Activated CD4-positive, alpha-beta memory T cell treated with anti-CD3 and anti-CD28 coated beads for 36 hours (primary cell): ENCODE measurements at regions not wholly inside any gene's neighbourhood (a gene's known extent, or its start where the extent isn't known, plus 50 kb on each side); places are given as distances from the start of the nearest gene placed in this dataset.

Experiments
- CTCF ChIA-PET: fragments of 350-600 bp; sonication (Branson Sonifier 250); formaldehyde crosslinking; loops from one replicate; lab custom pipeline; 2021; ENCODE audit warnings: antibody characterized with exemption, inconsistent platforms; lab: Charles Lee
- POLR2A ChIA-PET: fragments of 350-600 bp; sonication (Branson Sonifier 250); formaldehyde crosslinking; loops from one replicate; lab custom pipeline; 2021; ENCODE audit warnings: antibody characterized with exemption; lab: Charles Lee
- DNase-seq: peaks from one replicate; pipeline ENCODE4 v3.0.0-alpha.2; 2020
- H3K27ac Mint-ChIP-seq: one replicate; pipeline ENCODE4 v1.8.0; 2021; ENCODE audit warnings: mixed read lengths
- H3K27me3 Mint-ChIP-seq: one replicate; pipeline ENCODE4 v1.8.0; 2021; ENCODE audit warnings: mixed read lengths
- H3K36me3 Mint-ChIP-seq: one replicate; pipeline ENCODE4 v1.8.0; 2021; ENCODE audit warnings: mixed read lengths
- H3K4me1 Mint-ChIP-seq: one replicate; pipeline ENCODE4 v1.8.0; 2021; ENCODE audit warnings: low read depth, mixed read lengths
- H3K4me3 Mint-ChIP-seq: one replicate; pipeline ENCODE4 v1.8.0; 2021; ENCODE audit warnings: mild to moderate bottlenecking, mixed read lengths
- H3K9me3 Mint-ChIP-seq: one replicate; pipeline ENCODE4 v1.8.0; 2021; ENCODE audit warnings: mixed read lengths
- intact Hi-C: fragments of 100-400 bp; cut with micrococcal nuclease; formaldehyde crosslinking; loops from one replicate; pipeline ENCODE4 v1.15.1; 2023

DNA sequence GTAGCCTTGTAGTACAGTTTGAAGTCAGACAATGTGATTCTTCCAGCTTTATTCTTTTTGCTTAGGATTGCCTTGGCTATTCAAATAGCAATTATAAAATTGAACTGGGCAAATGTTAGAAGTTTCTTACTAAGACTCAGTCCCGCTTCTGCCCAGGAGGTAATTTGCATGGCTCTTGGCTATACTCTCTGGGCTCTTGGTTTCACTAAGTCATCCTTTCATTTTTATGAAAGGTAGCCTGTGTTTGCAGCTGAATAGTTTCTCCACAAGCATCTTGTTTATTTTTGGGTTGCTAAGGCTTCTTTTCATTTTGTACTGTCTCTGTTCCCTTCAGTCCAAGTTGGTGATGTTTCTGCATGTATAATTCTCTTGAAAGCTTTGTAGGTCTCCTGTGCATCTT, 340.6 kb downstream of the SH2D4B start:
- Mint-ChIP-seq H3K36me3 (no peaks in the 10 kb centered on the region), H3K27ac (no peak overlapping the region), H3K4me1 (no peaks in the 10 kb centered on the region), H3K4me3 (no peak overlapping the region), H3K9me3 (no peaks in the 10 kb centered on the region), H3K27me3 (peaks cover 4% of the 10 kb centered on the region)
- intact Hi-C loops: no loop called here
- POLR2A ChIA-PET: no interaction called here
- CTCF ChIA-PET: no interaction called here
- DNase-seq: no peak

DNA sequence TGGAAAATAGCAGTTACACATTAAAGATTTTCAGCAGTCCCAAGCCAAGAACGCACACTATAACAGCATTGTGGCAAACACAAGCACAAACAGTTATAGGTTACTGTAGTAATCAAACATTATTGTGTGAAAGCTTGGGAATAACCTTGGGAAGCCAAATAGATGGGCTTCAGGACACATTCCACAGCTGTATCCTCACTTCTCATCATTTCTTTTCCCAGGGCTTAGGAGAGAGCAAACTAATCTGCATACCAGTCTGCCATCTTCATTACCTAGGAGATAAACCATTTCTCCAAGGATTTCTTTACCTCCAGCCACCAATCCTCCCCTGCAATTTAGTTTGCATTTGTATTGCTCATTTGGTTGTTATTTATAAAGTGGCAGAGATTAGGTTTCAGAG, 352.4 kb downstream of the SH2D4B start:
- no peak overlapping the region for H3K27ac Mint-ChIP-seq
- CTCF ChIA-PET: no interaction called here
- H3K27me3 Mint-ChIP-seq: no peaks in the 10 kb centered on the region
- H3K4me1 Mint-ChIP-seq: peaks cover 2% of the 10 kb centered on the region
- no peaks in the 10 kb centered on the region for H3K9me3 Mint-ChIP-seq
- POLR2A ChIA-PET: no interaction called here
- no peak overlapping the region for H3K4me3 Mint-ChIP-seq
- no peaks in the 10 kb centered on the region for H3K36me3 Mint-ChIP-seq
- intact Hi-C loops: no loop called here
- DNase-seq: no peak

DNA sequence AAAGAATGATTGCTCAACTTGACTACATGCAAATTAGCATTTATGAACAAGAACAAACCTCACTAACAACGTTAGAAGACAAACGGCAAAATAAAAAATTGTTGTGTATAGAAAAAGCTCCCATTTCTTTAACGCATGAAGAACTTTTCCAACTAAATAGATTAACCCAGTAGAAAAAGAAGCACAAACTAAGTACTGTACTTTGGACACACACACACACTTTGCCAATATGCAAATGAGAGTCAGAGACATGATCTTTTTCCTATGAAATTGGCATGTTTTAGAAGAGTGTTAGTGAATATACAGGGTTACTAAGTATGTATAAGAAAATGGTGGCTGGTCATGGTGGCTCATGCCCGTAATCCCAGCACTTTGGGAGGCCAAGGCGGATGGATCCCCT, 355.6 kb downstream of the SH2D4B start:
- DNase-seq: no peak
- Mint-ChIP-seq H3K9me3 (no peaks in the 10 kb centered on the region), H3K27me3 (no peaks in the 10 kb centered on the region), H3K36me3 (no peaks in the 10 kb centered on the region), H3K4me3 (no peak overlapping the region), H3K4me1 (peaks cover 2% of the 10 kb centered on the region), H3K27ac (no peak overlapping the region)
- ChIA-PET POLR2A (no interaction called here), CTCF (no interaction called here)
- intact Hi-C loops: no loop called here

DNA sequence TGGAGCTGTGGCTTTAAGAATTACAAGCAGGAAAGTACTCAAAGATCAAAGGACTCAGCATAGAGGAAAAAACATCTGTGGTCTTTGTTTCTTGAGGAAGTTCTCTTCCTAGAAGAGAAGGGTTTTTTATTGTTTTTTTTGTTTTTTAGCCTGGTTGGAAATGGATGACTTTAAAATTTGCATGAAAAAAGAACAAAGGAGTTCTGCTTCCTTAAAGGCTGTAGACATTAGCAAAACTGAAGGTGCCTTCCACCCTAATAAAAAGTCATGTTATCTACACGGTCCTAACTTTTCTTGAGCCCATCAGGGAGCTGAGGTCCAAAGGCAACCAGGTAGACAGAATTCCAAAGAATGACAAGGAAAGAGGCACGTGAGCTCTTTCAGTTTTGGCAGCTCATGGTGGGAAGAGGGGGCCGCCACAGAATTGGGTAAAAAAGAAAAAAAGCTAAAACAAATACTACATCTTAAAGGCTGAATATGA, 356.6 kb downstream of the SH2D4B start:
- no peak overlapping the region for H3K27ac Mint-ChIP-seq
- H3K36me3 Mint-ChIP-seq: no peaks in the 10 kb centered on the region
- H3K27me3 Mint-ChIP-seq: no peaks in the 10 kb centered on the region
- ChIA-PET POLR2A (no interaction called here), CTCF (no interaction called here)
- H3K4me1 Mint-ChIP-seq: peaks cover 2% of the 10 kb centered on the region
- H3K4me3 Mint-ChIP-seq: no peak overlapping the region
- no peaks in the 10 kb centered on the region for H3K9me3 Mint-ChIP-seq
- intact Hi-C loops: no loop called here
- no peak for DNase-seq

DNA sequence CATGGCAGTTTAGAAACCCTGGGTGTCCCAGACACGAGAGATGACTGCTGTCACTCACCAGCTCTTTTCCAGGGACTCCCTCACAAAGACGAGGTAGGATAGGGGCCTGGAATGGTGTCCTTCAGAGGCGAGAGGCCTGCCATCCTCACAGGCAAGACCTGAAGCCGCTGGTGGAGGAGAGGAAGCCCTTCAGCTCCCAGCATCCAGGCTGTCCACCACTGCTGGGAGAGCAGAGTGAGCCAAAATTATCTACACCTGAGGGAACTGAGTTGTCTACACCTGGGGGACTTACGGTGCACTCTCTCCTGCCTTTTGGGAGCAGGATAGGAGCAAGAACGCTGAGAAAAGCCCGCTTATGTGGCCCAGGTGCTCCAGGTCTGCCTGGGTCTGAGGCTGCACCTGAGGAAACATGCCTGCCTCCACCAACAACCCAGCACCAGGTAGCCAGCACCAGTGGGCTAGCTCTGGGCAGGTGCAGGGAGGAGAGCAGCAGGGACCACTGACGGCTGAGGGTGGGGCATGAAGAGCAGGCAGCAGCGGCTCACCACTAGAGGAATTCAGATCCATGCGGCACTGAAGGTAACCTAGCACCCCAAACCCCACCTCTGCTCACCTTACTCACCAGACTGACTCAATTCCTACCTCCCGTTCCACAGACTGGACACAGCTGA, 357.2 kb downstream of the SH2D4B start:
- H3K27me3 Mint-ChIP-seq: no peaks in the 10 kb centered on the region
- no peak overlapping the region for H3K27ac Mint-ChIP-seq
- no peak for DNase-seq
- CTCF ChIA-PET: no interaction called here
- peaks cover 2% of the 10 kb centered on the region for H3K4me1 Mint-ChIP-seq
- H3K36me3 Mint-ChIP-seq: no peaks in the 10 kb centered on the region
- intact Hi-C loops: no loop called here
- POLR2A ChIA-PET: no interaction called here
- H3K4me3 Mint-ChIP-seq: no peak overlapping the region
- H3K9me3 Mint-ChIP-seq: no peaks in the 10 kb centered on the region

DNA sequence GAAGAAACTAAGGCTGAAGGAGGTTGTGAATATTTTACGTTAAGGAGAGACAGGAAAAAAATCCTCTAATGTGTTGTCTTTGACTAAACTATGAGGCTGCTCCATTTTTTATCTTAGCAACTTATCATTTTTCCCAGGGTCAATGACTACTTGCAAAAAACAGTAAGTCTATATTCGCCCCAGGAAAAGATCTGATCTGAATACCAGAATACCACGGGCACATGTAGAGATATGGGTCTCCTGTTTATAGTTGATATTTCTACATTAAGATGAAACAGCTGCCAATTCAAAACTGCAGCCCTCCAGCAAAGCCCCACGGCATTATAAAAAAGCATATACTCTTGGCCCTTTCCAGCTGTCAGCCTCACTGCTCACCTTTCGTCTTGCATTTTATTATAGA, 358.4 kb downstream of the SH2D4B start:
- no peak for DNase-seq

DNA sequence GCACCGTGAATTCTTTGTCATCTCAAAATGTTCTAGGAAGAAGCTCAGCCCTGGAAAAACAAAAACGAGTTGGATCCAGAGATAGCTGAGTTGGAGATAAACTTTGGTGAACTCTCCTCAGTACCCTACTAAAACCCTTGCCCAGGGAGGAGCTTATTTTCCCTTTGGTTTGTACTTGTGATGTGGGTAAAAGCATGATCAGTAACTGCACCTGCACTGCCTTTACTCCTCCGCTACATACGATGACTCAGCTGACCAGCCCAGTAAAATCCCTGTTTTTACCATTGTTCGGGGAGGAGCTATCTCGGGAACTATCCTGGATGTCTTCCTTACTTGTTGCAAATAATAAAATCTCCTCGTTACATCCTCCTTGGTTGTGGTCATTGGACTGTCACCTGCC, 359.3 kb downstream of the SH2D4B start:
- no peak overlapping the region for H3K4me3 Mint-ChIP-seq
- ChIA-PET CTCF (interaction anchor here (0.9 to 1.0 kb wide), 3 partner anchors 27 to 519 kb away, joined by 3 to 4 read pairs (median 3); no protein-coding TSS in a partner anchor), POLR2A (no interaction called here)
- no peaks in the 10 kb centered on the region for H3K9me3 Mint-ChIP-seq
- intact Hi-C loops: no loop called here
- DNase-seq: no peak
- H3K27me3 Mint-ChIP-seq: no peaks in the 10 kb centered on the region
- no peaks in the 10 kb centered on the region for H3K36me3 Mint-ChIP-seq
- peaks cover 2% of the 10 kb centered on the region for H3K4me1 Mint-ChIP-seq
- no peak overlapping the region for H3K27ac Mint-ChIP-seq

More for the DNA sequence above, 358.4 kb downstream of the SH2D4B start:
- no peak overlapping the region for H3K4me3 Mint-ChIP-seq
- POLR2A ChIA-PET: no interaction called here
- no peaks in the 10 kb centered on the region for H3K36me3 Mint-ChIP-seq
- intact Hi-C loops: no loop called here
- H3K9me3 Mint-ChIP-seq: no peaks in the 10 kb centered on the region
- no peak overlapping the region for H3K27ac Mint-ChIP-seq
- H3K27me3 Mint-ChIP-seq: no peaks in the 10 kb centered on the region
- CTCF ChIA-PET: no interaction called here
- peaks cover 2% of the 10 kb centered on the region for H3K4me1 Mint-ChIP-seq

DNA sequence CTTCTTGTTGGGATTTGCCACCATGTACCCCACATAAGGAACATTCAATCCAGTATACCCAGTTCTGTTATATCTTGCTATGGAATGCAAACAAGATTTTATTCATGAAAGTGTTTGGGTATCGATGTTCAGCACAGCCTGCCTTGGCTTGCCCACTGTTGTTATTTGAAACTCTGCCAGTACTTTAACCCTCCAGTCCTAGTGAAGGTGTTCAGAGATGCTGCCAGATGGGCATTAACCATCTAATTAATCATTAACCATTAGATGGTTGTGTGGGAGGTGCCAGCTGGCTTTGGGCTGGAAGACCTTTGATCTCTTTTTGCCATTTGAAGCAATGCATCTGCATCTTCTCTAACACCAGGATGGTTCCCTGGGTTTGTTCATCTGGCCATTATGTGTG, 363.0 kb downstream of the SH2D4B start:
- intact Hi-C loops: no loop called here
- CTCF ChIA-PET: no interaction called here
- H3K4me3 Mint-ChIP-seq: no peak overlapping the region
- POLR2A ChIA-PET: no interaction called here
- DNase-seq: no peak
- no peaks in the 10 kb centered on the region for H3K36me3 Mint-ChIP-seq
- H3K27ac Mint-ChIP-seq: no peak overlapping the region
- H3K9me3 Mint-ChIP-seq: no peaks in the 10 kb centered on the region
- H3K4me1 Mint-ChIP-seq: no peaks in the 10 kb centered on the region
- H3K27me3 Mint-ChIP-seq: no peaks in the 10 kb centered on the region

DNA sequence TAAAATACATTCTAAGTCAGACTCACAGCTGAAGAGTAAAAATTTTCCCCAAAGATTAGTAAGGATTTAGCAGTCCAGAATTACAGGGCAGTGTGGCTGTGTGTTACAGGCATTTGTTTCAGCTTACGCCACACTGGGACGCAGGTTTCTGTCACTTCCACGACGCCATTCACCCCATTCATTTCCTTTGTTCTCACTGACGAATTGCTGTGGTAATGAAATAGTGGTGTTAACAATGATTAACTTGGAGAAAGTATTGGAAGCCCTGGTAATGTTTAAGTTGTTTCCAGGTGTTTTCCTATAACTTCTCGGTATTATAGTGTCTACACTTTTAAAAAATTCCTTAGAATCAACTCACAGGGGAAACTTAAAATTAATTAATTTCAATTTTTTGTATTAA, 370.9 kb downstream of the SH2D4B start:
- H3K9me3 Mint-ChIP-seq: no peaks in the 10 kb centered on the region
- peaks cover 1% of the 10 kb centered on the region for H3K27me3 Mint-ChIP-seq
- no peak overlapping the region for H3K27ac Mint-ChIP-seq
- H3K4me1 Mint-ChIP-seq: no peaks in the 10 kb centered on the region
- no peak overlapping the region for H3K4me3 Mint-ChIP-seq
- no peak for DNase-seq
- intact Hi-C loops: no loop called here
- CTCF ChIA-PET: interaction anchor here (1.0 kb wide), 1 partner anchor 245 kb away, joined by 4 read pairs; no protein-coding TSS in a partner anchor
- no peaks in the 10 kb centered on the region for H3K36me3 Mint-ChIP-seq
- POLR2A ChIA-PET: no interaction called here

DNA sequence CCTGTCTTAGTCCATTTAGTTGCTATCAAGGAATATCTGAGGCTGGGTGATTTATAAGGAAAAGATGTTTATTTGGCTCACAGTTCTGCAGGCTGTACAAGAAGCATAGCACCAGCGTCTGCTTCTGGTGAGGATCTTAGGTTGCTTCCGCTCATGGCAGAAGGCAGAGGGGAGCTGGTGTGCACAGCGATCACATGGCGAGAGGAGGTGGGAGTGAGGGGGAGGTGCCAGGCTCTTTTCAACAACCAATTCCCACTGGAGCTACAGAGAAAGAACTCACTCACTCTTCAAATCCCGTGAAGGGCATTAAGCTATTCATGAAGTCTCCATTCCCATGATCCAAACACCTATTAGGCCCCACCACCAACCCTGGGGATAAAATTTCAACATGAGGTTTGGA, 371.6 kb downstream of the SH2D4B start:
- Mint-ChIP-seq H3K4me1 (no peaks in the 10 kb centered on the region), H3K27me3 (peaks cover 1% of the 10 kb centered on the region), H3K36me3 (no peaks in the 10 kb centered on the region), H3K9me3 (no peaks in the 10 kb centered on the region), H3K27ac (no peak overlapping the region), H3K4me3 (no peak overlapping the region)
- DNase-seq: no peak
- intact Hi-C loops: no loop called here
- POLR2A ChIA-PET: no interaction called here
- CTCF ChIA-PET: interaction anchor here (1.0 kb wide), 1 partner anchor 246 kb away, joined by 4 read pairs; no protein-coding TSS in a partner anchor

DNA sequence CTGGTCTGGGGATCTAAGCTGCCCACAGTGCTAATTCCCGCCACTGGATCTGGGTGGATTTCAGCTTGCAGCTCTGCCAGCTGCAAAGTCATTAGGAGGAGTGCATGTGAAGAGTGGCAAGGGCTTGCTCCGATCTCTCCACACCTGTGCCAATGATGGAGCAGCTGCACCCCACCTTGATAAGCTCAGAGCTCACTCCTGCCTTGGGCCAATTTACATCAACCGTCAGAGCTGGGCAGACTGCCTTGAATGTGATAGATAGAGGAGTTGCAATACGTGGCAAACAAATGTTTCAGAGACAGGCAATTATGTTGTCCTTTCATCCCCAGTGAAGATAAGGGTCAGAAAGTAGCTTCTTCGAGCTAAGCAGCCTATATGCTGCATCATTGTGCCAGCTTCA, 379.9 kb downstream of the SH2D4B start:
- ChIA-PET POLR2A (no interaction called here), CTCF (no interaction called here)
- Mint-ChIP-seq H3K27me3 (peaks cover 6% of the 10 kb centered on the region), H3K36me3 (no peaks in the 10 kb centered on the region), H3K4me1 (no peaks in the 10 kb centered on the region), H3K4me3 (no peak overlapping the region), H3K27ac (no peak overlapping the region), H3K9me3 (no peaks in the 10 kb centered on the region)
- intact Hi-C loops: no loop called here
- DNase-seq: no peak

DNA sequence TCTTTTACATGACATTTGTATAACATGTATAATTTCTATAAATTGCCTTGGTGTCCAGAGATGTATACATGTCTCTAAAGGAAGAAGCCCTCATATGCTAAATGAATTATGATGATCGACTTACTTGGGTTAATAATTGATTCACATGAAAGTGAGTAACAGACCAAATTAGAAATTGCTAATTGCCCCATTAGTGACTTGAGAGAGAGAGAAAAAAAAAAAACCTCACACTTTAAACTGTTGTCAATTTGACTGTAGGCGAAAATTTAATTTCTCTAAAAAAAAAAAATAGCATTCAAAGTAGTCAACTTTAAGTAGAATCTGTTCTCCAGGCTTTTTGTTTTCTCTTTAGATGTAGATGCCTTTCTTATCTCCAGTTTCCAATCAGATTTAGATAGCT, 383.3 kb downstream of the SH2D4B start:
- H3K27ac Mint-ChIP-seq: no peak overlapping the region

More for the DNA sequence above, 383.3 kb downstream of the SH2D4B start:
- Mint-ChIP-seq H3K36me3 (no peaks in the 10 kb centered on the region), H3K27me3 (peaks cover 6% of the 10 kb centered on the region), H3K4me1 (no peaks in the 10 kb centered on the region), H3K4me3 (no peak overlapping the region), H3K9me3 (no peaks in the 10 kb centered on the region)
- no peak for DNase-seq
- intact Hi-C loops: loop anchor here (10.0 kb wide), 1 partner anchor 476 kb away; no protein-coding TSS in a partner anchor
- CTCF ChIA-PET: interaction anchor here (2.5 kb wide), 1 partner anchor 221 kb away, joined by 10 read pairs; no protein-coding TSS in a partner anchor
- POLR2A ChIA-PET: no interaction called here
